Mucosa of rectum (tissue), 2 donors: ENCODE measurements at regions not wholly inside any gene's neighbourhood (a gene's known extent, or its start where the extent isn't known, plus 50 kb on each side); places are given as distances from the start of the nearest gene placed in this dataset.

ENCODE experiments used
- H3K27ac ChIP-seq, 2 donors: one replicate each; pipeline ENCODE4 v1.7.0; 2013; ENCODE audit warnings: inconsistent platforms in 2 of 2, low read depth in 2 of 2, low read length in 2 of 2
- H3K27me3 ChIP-seq, 2 donors: one replicate each; pipeline ENCODE4 v1.7.0; 2013; ENCODE audit warnings: low read length in 2 of 2; ENCODE audit not compliant: control insufficient read depth in 2 of 2, insufficient read depth in 2 of 2
- H3K36me3 ChIP-seq, 2 donors: one replicate each; pipeline ENCODE4 v1.7.0; 2013; ENCODE audit warnings: low read length in 2 of 2; ENCODE audit not compliant: control insufficient read depth in 2 of 2, insufficient read depth in 2 of 2
- H3K4me1 ChIP-seq, 2 donors: one replicate each; pipeline ENCODE4 v1.7.0; 2013; ENCODE audit warnings: low read length in 2 of 2, mild to moderate bottlenecking in 1 of 2; ENCODE audit not compliant: control insufficient read depth in 2 of 2, insufficient read depth in 2 of 2
- H3K4me3 ChIP-seq, 2 donors: one replicate each; pipeline ENCODE4 v1.7.0; 2013; ENCODE audit warnings: low read length in 2 of 2
- H3K9ac ChIP-seq, 2 donors: one replicate each; pipeline ENCODE4 v1.7.0; 2013; ENCODE audit warnings: low read length in 2 of 2, low read depth in 1 of 2, mild to moderate bottlenecking in 1 of 2
- H3K9me3 ChIP-seq, 2 donors: one replicate each; pipeline ENCODE4 v1.7.0; 2013; ENCODE audit warnings: low read length in 2 of 2; ENCODE audit not compliant: control insufficient read depth in 2 of 2
- donor health status: healthy.
- donor health status: Normal muscosa, but diverticular disease.

- Histone ChIP-seq H3K9ac (no peak overlapping the region), H3K9me3 (peaks cover 3 to 8% of the 10 kb centered on the region in 2 donors), H3K4me1 (no peaks in the 10 kb centered on the region), H3K27me3 (no peaks in the 10 kb centered on the region), H3K36me3 (no peaks in the 10 kb centered on the region), H3K4me3 (no peak overlapping the region), H3K27ac (no peak overlapping the region)
Observed at GRCh38 chr20:60820149-60820548, 431.9 kb upstream of the CDH4 start.

DNA sequence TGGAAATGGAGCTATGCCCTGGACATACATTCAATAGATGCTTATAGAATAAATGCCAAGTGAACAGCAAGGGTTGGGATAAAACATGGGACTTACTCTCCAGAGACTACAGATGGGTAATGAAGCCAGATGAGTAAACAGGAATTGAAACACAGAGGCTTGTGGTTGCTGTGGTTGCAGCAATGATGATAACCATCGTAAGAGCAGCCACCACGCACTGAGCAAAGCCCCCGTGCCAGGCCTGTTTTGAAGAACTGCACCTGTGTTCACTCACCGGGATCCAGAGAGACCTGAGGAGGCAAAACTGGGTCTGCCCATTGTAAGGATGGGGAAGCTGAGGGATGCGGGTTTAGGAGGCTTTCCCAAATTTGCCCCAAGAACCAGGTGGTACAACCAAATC lies 431.1 kb upstream of the CDH4 start:
- Histone ChIP-seq H3K4me1 (no peaks in the 10 kb centered on the region), H3K27ac (no peak overlapping the region), H3K4me3 (no peak overlapping the region), H3K9ac (no peak overlapping the region), H3K36me3 (no peaks in the 10 kb centered on the region), H3K9me3 (peaks cover 3 to 6% of the 10 kb centered on the region in 2 donors), H3K27me3 (no peaks in the 10 kb centered on the region)

DNA sequence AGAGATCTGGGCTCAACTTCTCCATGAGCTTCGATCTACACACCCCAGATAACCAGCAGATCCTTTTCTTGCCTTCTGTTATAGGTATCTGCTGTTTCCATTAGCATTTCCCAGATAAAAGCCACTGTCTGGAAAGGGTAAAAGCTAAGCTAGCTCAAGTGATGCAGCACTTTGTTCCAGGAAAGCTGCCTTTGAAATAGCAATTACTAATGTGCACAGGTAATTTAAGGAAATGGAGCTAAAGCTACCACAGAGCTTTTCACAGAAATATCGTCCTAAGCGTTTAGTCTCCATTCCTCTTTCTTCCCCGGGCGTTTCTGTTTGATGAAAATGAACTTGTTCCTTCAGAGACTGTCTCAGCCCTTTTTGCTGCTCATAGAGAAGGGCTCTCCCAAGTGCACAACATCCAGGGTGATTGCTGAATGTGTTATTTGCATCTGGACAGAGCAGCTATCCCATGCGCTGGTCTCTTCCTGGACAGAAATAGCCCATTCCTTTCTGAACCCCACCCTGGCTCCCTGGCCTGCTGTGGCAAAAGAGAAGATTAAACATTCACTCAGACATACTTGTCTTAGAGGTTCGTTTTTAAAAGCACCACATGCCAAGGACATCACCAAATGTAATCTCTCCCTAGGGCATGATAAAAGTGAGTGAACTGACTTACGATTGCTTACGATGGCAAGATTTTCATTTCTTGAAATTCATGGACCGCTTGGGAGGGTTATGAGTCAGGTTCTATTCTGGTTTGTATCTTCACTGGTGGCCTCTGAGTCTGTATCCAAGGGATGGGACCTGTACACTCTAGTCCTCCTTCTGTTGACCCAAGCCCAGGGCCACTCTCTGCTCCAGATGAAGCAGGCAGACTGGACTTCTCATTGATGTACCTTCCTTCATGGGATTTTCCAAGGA lies 429.1 kb upstream of the CDH4 start:
- Histone ChIP-seq H3K4me1 (no peaks in the 10 kb centered on the region), H3K27ac (no peak overlapping the region), H3K9ac (no peak overlapping the region), H3K4me3 (no peak overlapping the region), H3K36me3 (no peaks in the 10 kb centered on the region), H3K9me3 (peaks cover 0 to 3% of the 10 kb centered on the region in 2 donors), H3K27me3 (no peaks in the 10 kb centered on the region)

- Histone ChIP-seq H3K4me3 (no peak overlapping the region), H3K9ac (no peak overlapping the region), H3K36me3 (no peaks in the 10 kb centered on the region), H3K27me3 (no peaks in the 10 kb centered on the region), H3K27ac (no peak overlapping the region), H3K9me3 (peaks cover 0 to 2% of the 10 kb centered on the region in 2 donors), H3K4me1 (no peaks in the 10 kb centered on the region)
Observed at GRCh38 chr20:60835876-60836275, 416.2 kb upstream of the CDH4 start.

DNA sequence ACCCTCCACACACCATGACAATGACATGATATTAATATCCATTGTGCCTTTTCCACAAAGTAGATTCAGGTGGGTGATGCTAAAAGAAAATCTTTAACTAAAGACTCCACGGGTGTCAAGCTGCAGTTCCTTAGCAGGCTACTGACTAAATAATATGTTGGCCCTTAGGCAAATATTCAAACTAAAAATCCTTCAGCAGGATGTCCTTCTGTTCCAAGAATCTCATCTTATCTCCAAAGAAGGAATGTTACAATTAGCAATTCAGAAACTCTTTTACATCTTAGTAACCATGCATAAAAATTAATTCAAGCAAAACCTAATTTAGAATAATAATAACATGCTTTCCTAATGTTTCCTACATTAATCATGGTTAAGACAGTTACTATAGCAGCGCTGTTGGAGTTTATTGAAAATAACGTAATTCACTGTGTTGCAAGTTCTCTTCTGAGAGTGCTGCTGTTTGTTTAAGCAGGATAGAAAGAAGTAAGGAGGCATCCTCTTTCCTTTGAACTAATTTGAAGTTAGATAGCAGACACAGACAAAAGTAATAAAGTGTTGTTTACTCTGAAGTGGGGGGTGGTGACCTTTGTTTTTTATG lies 414.8 kb upstream of the CDH4 start:
- no peaks in the 10 kb centered on the region for H3K36me3 ChIP-seq
- H3K4me3 ChIP-seq: no peak overlapping the region
- no peaks in the 10 kb centered on the region for H3K4me1 ChIP-seq
- H3K27ac ChIP-seq: no peak overlapping the region
- no peaks in the 10 kb centered on the region for H3K9me3 ChIP-seq
- H3K9ac ChIP-seq: no peak overlapping the region
- H3K27me3 ChIP-seq: no peaks in the 10 kb centered on the region

- Histone ChIP-seq H3K27ac (no peak overlapping the region), H3K9ac (no peak overlapping the region), H3K27me3 (no peaks in the 10 kb centered on the region), H3K4me3 (no peak overlapping the region), H3K4me1 (no peaks in the 10 kb centered on the region), H3K9me3 (no peaks in the 10 kb centered on the region), H3K36me3 (no peaks in the 10 kb centered on the region)
Observed at GRCh38 chr20:60838297-60838696, 413.8 kb upstream of the CDH4 start.

GRCh38 chr20:60840971-60841370 lies 411.1 kb upstream of the CDH4 start:
- H3K36me3 ChIP-seq: no peaks in the 10 kb centered on the region
- H3K9ac ChIP-seq: no peak overlapping the region
- H3K4me1 ChIP-seq: no peaks in the 10 kb centered on the region
- H3K9me3 ChIP-seq: no peaks in the 10 kb centered on the region
- no peak overlapping the region for H3K27ac ChIP-seq
- no peak overlapping the region for H3K4me3 ChIP-seq
- H3K27me3 ChIP-seq: no peaks in the 10 kb centered on the region

DNA sequence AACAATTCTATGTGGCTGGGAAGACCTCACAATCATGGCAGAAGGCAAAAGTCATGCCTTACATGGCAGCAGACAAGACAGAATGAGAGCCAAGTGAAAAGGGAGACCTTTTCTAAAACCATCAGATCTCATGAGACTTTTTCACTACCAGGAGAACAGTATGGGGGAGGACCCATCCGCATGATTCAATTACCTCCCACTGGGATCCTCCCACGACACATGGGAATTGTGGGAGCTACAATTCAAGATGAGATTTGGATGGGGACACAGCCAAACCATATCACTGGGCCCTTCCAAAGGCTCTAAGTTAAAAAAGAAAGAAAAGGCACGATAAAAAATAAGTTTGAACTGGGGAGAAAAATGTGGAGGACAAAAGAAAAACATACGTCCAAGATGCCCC lies 406.9 kb upstream of the CDH4 start:
- H3K27me3 ChIP-seq: no peaks in the 10 kb centered on the region
- H3K27ac ChIP-seq: no peak overlapping the region
- H3K9me3 ChIP-seq: no peaks in the 10 kb centered on the region
- H3K4me1 ChIP-seq: no peaks in the 10 kb centered on the region
- H3K9ac ChIP-seq: no peak overlapping the region
- H3K4me3 ChIP-seq: no peak overlapping the region
- H3K36me3 ChIP-seq: no peaks in the 10 kb centered on the region

DNA sequence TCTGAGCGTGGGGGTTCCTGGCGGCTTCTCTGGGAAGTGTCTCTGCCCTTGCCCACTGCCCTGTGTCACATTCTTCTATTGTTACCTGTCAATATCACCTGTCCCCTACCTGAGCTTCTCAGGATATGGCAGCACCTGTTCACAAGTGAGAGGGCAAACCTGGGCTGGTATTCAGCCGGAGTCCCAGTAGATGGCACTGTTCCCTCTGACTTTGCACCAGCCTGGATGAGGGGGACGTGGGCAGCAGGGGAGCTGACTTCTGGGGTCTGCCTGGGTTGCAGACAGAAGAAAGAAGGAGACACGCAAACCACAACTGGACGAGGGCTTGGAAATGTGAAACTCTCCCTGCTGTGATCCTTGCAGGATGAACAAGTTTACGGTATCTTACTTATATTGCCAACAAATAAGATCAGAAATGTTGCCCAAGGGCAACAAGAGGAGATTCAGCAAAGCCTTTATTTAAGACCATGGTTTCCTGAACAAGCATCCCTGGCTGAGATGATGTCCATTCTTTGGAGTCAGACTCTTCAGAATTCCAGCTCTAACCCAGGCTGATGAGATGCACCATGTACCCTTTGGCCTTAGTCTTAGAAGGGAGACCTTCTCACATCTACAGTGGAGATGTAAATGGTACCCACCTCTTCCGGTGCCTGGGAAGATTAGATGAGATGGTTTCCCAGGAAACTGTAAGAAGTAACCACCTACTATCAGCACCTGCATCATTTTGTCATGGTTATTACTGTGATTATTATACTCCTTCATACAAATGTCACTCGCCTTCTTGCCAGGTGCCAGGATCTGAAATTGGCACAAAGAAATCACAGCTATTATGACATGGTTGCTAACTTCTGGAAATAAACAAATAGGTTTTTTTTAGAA lies 400.0 kb upstream of the CDH4 start:
- H3K4me1 ChIP-seq: no peaks in the 10 kb centered on the region
- no peaks in the 10 kb centered on the region for H3K36me3 ChIP-seq
- no peak overlapping the region for H3K4me3 ChIP-seq
- H3K9me3 ChIP-seq: peaks cover 0 to 6% of the 10 kb centered on the region in 2 donors
- H3K27me3 ChIP-seq: no peaks in the 10 kb centered on the region
- no peak overlapping the region for H3K9ac ChIP-seq
- H3K27ac ChIP-seq: no peak overlapping the region

GRCh38 chr20:60857708-60858107 lies 394.4 kb upstream of the CDH4 start:
- peaks cover 0 to 6% of the 10 kb centered on the region in 2 donors for H3K9me3 ChIP-seq
- no peaks in the 10 kb centered on the region for H3K4me1 ChIP-seq
- H3K27ac ChIP-seq: no peak overlapping the region
- no peaks in the 10 kb centered on the region for H3K27me3 ChIP-seq
- H3K36me3 ChIP-seq: no peaks in the 10 kb centered on the region
- no peak overlapping the region for H3K9ac ChIP-seq
- no peak overlapping the region for H3K4me3 ChIP-seq
